ENCODE measurements at regions not wholly inside any gene's neighbourhood (a gene's known extent, or its start where the extent isn't known, plus 50 kb on each side); places are given as distances from the start of the nearest gene placed in this dataset.
"Not testable (repeated sequence)": the region's sequence is repeated elsewhere in the genome, so short reads cannot be mapped to it uniquely, and the experiment has no call there.

GRCh38 chr6:126718600-126719327 lies 378.8 kb downstream of the CENPW start:
- no peak for DNase-seq (ENCODE audit: extremely low read depth in 1 of 11, low read depth in 9 of 11, low spot score in 4 of 11)

GRCh38 chr6:126720304-126720703 lies 380.4 kb downstream of the CENPW start:
- no peak for DNase-seq (ENCODE audit: extremely low read depth in 1 of 11, low read depth in 9 of 11, low spot score in 4 of 11)

GRCh38 chr6:126721581-126722160 lies 381.8 kb downstream of the CENPW start:
- DNase-seq (ENCODE audit: extremely low read depth in 1 of 11, low read depth in 9 of 11, low spot score in 4 of 11) = no peak

GRCh38 chr6:126722411-126722810 lies 382.5 kb downstream of the CENPW start:
- DNase-seq (ENCODE audit: extremely low read depth in 1 of 11, low read depth in 9 of 11, low spot score in 4 of 11) = no peak

GRCh38 chr6:126723541-126724170 lies 383.7 kb downstream of the CENPW start:
- DNase-seq (ENCODE audit: extremely low read depth in 1 of 11, low read depth in 9 of 11, low spot score in 4 of 11) = no peak

GRCh38 chr6:126724821-126725220 lies 384.9 kb downstream of the CENPW start:
- DNase-seq (ENCODE audit: extremely low read depth in 1 of 11, low read depth in 9 of 11, low spot score in 4 of 11) = no peak

GRCh38 chr6:126726454-126726853 lies 386.5 kb downstream of the CENPW start:
- not testable (repeated sequence) for DNase-seq (ENCODE audit: extremely low read depth in 1 of 11, low read depth in 9 of 11, low spot score in 4 of 11)

GRCh38 chr6:126738146-126738545 lies 380.3 kb upstream of the RSPO3 start:
- no peak for DNase-seq (ENCODE audit: extremely low read depth in 1 of 11, low read depth in 9 of 11, low spot score in 4 of 11)

GRCh38 chr6:126738641-126739040 lies 379.8 kb upstream of the RSPO3 start:
- DNase-seq (ENCODE audit: extremely low read depth in 1 of 11, low read depth in 9 of 11, low spot score in 4 of 11) = no peak

- DNase-seq (ENCODE audit: extremely low read depth in 1 of 11, low read depth in 9 of 11, low spot score in 4 of 11) = no peak
These were observed 375.4 kb upstream of the RSPO3 start for GRCh38 chr6:126743076-126743475.

GRCh38 chr6:126747728-126748540 lies 370.5 kb upstream of the RSPO3 start:
- no peak for DNase-seq (ENCODE audit: extremely low read depth in 1 of 11, low read depth in 9 of 11, low spot score in 4 of 11)

GRCh38 chr6:126753606-126754005 lies 364.9 kb upstream of the RSPO3 start:
- no peak for DNase-seq (ENCODE audit: extremely low read depth in 1 of 11, low read depth in 9 of 11, low spot score in 4 of 11)

GRCh38 chr6:126761854-126762253 lies 356.6 kb upstream of the RSPO3 start:
- no peak for DNase-seq (ENCODE audit: extremely low read depth in 1 of 11, low read depth in 9 of 11, low spot score in 4 of 11)

- DNase-seq (ENCODE audit: extremely low read depth in 1 of 11, low read depth in 9 of 11, low spot score in 4 of 11) = no peak
These were observed 354.4 kb upstream of the RSPO3 start for GRCh38 chr6:126764104-126764503.

GRCh38 chr6:126764671-126765070 lies 353.8 kb upstream of the RSPO3 start:
- DNase-seq (ENCODE audit: extremely low read depth in 1 of 11, low read depth in 9 of 11, low spot score in 4 of 11) = no peak

- DNase-seq (ENCODE audit: extremely low read depth in 1 of 11, low read depth in 9 of 11, low spot score in 4 of 11) = no peak
These were observed 351.7 kb upstream of the RSPO3 start for GRCh38 chr6:126766820-126767219.

GRCh38 chr6:126767711-126768110 lies 350.8 kb upstream of the RSPO3 start:
- no peak for DNase-seq (ENCODE audit: extremely low read depth in 1 of 11, low read depth in 9 of 11, low spot score in 4 of 11)

- DNase-seq (ENCODE audit: extremely low read depth in 1 of 11, low read depth in 9 of 11, low spot score in 4 of 11) = no peak
These were observed 348.3 kb upstream of the RSPO3 start for GRCh38 chr6:126770176-126770575.

GRCh38 chr6:126773112-126773805 lies 345.2 kb upstream of the RSPO3 start:
- no peak for DNase-seq (ENCODE audit: extremely low read depth in 1 of 11, low read depth in 9 of 11, low spot score in 4 of 11)
